Bronchial epithelial cell (primary cell): ENCODE measurements at regions not wholly inside any gene's neighbourhood (a gene's known extent, or its start where the extent isn't known, plus 50 kb on each side); places are given as distances from the start of the nearest gene placed in this dataset.
"Not testable (repeated sequence)": the region's sequence is repeated elsewhere in the genome, so short reads cannot be mapped to it uniquely, and the experiment has no call there.

Source experiments
- DNase-seq: peaks from one replicate; pipeline ENCODE4 v3.0.0-alpha.2; 2010; ENCODE audit warnings: low read depth
- FAIRE-seq: peaks from 2 replicates; lab custom pipeline; 2011; peaks lifted over from hg19 to GRCh38; lab: Jason Lieb, UNC
- H3K27me3 ChIP-seq: 2 replicates; pipeline ENCODE4 v1.5.1; 2011; ENCODE audit warnings: low read length; ENCODE audit not compliant: control insufficient read depth, insufficient read depth
- H3K36me3 ChIP-seq: 2 replicates; pipeline ENCODE4 v1.5.1; 2011; ENCODE audit warnings: low read length; ENCODE audit not compliant: control insufficient read depth, insufficient read depth
- H3K4me3 ChIP-seq: 2 replicates; pipeline ENCODE4 v1.5.1; 2011; ENCODE audit warnings: mild to moderate bottlenecking, low read depth, low read length, control low read depth
- TF ChIP-seq, protein P1 (sequence below): IDR thresholded peaks from 2 replicates; pipeline ENCODE4 v1.5.1; 2011; ENCODE audit warnings: mild to moderate bottlenecking, moderate library complexity, low read length, control low read depth, inconsistent platforms; ENCODE audit not compliant: insufficient read depth, severe bottlenecking

DNA sequence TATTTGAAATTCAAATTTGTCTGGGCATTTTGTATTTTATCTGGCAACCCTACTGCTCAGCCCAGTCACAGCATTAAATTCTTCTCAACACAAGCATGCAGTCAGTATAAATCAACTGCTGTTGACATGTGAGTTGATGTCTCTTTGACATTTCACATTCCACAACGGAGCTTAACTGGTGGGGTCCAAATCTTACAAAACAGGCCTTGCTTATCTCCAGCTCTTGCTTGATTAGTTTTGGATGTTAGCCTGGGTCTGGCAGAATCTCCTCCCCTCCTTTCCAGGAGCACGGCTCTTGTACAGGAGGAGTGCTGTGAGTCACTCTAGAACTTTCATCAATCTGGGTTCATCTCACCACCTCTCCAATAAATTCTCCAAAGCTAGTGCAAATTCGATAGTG, 80.8 kb upstream of the PHACTR1 start:
- FAIRE-seq = no peak
- DNase-seq = no peak
- no peaks in the 10 kb centered on the region for H3K36me3 ChIP-seq
- H3K27me3 ChIP-seq = no peaks in the 10 kb centered on the region
- TF ChIP-seq, protein P1, sequence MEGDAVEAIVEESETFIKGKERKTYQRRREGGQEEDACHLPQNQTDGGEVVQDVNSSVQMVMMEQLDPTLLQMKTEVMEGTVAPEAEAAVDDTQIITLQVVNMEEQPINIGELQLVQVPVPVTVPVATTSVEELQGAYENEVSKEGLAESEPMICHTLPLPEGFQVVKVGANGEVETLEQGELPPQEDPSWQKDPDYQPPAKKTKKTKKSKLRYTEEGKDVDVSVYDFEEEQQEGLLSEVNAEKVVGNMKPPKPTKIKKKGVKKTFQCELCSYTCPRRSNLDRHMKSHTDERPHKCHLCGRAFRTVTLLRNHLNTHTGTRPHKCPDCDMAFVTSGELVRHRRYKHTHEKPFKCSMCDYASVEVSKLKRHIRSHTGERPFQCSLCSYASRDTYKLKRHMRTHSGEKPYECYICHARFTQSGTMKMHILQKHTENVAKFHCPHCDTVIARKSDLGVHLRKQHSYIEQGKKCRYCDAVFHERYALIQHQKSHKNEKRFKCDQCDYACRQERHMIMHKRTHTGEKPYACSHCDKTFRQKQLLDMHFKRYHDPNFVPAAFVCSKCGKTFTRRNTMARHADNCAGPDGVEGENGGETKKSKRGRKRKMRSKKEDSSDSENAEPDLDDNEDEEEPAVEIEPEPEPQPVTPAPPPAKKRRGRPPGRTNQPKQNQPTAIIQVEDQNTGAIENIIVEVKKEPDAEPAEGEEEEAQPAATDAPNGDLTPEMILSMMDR = no peak
- H3K4me3 ChIP-seq = no peak overlapping the region

DNA sequence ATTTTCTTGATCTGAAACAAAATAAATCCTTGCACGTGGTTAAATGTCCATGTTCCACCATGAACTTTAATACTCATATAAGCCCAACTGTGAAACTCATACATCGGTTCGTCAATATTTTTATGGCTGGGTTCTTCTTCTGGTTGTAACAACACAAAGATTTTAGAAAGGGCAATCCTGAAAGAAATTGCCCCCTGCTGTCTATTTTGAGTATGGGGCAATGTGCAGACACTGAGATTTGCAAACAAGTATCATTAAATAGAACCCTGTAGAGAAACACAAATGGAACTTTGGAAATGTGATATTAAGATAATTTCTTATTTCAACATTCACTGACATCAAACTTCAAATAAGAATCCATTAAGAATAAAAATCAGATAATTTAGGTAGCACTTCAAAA, 80.2 kb upstream of the PHACTR1 start:
- Histone ChIP-seq H3K4me3 (no peak overlapping the region), H3K27me3 (no peaks in the 10 kb centered on the region), H3K36me3 (no peaks in the 10 kb centered on the region)
- FAIRE-seq = no peak
- DNase-seq = no peak
- TF ChIP-seq, protein P1 = no peak

DNA sequence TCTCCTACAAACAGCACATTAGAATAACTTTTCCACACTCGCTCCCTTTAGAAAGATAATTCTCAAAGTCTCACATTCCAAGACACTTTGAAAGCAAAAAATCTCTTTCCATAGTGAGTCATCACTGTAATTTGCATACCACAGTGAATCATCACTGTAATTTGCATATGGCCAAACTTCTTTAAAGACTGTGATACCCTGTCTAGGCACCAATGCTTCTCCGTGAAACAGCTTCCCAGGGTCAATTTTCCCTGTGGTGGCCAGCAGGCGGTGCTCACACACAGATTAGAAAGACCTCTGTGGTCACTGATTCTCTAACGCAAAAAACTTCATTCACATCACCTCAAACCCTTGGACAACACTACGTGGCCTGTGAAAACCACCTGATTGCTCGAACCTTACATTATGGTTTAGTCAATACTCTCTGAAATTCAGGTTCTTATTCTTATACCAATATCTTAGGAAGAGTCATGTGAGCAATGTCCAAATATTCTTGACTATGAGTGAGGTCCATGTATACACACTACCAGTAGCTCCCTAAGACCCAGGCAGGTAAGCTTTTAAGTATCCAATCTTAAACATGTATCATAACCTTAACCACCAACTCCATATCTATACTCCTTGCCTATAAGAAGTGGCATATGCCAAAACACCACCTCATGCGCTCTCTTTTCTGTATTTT, 78.5 kb upstream of the PHACTR1 start:
- TF ChIP-seq, protein P1 = peak; percentile 83
- peak; percentile 81 for DNase-seq
- no peaks in the 10 kb centered on the region for H3K36me3 ChIP-seq
- FAIRE-seq = no peak
- H3K4me3 ChIP-seq = no peak overlapping the region
- no peaks in the 10 kb centered on the region for H3K27me3 ChIP-seq

DNA sequence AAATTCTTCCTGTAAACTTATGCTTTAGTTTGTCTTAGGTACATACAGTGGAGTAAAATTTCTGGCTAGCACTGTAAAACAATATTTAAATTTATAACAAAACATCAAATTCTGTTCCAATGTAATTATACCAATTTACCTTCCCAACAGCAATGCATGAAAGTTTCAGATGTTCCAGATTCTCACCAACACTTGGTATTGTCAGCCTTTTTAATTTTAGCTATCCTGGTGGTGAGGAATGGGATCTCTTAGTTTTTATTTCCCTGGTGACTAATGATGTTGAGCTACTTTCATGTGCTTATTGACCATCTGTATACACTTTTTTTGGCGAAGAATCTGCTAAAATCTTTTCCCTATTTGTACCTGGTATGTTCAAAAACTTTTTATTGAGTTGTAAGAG, 76.1 kb upstream of the PHACTR1 start:
- TF ChIP-seq, protein P1 = no peak
- Histone ChIP-seq H3K4me3 (no peak overlapping the region), H3K36me3 (no peaks in the 10 kb centered on the region), H3K27me3 (no peaks in the 10 kb centered on the region)
- DNase-seq (no peak), FAIRE-seq (no peak)

DNA sequence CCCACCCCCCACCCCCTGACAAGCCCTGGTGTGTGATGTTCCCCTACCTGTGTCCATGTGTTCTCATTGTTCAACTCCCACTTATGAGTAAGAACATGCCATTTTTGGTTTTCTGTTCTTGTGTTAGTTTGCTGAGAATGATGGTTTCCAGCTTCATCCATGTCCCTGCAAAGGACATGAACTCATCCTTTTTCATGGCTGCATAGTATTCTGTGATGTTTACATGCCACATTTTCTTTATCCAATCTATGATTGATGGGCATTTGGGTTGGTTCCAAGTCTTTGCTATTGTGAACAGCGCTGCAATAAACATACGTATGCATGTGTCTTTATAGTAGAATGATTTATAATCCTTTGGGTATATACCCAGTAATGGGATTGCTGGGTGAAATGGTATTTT, 74.8 kb upstream of the PHACTR1 start:
- not testable (repeated sequence) for DNase-seq, FAIRE-seq, H3K4me3 ChIP-seq, H3K27me3 ChIP-seq, H3K36me3 ChIP-seq

DNA sequence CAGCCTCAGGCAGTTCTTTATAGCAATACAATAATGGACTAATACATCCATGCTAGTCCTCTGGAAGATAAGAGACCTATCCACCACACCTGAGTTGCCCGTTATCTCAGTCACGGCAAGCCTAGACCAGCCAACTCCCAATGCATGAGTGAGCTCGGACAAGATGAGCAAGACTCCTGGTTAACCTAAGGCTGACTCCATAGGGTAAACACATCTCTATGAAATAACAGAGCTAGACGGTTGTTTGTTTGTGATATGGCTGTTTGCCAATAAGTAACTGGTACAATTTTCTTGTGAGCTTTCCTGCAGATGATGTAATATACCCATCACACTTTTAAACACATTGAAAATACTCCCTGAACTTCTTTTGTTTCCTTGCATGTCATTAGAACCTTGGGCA, 70.6 kb upstream of the PHACTR1 start:
- H3K4me3 ChIP-seq = no peak overlapping the region
- H3K27me3 ChIP-seq = no peaks in the 10 kb centered on the region
- FAIRE-seq = peak; percentile 83
- no peaks in the 10 kb centered on the region for H3K36me3 ChIP-seq
- DNase-seq = peak; percentile 78
- TF ChIP-seq, protein P1 = no peak
